ENCODE measurements at regions not wholly inside any gene's neighbourhood (a gene's known extent, or its start where the extent isn't known, plus 50 kb on each side); places are given as distances from the start of the nearest gene placed in this dataset.
"Not testable (repeated sequence)": the region's sequence is repeated elsewhere in the genome, so short reads cannot be mapped to it uniquely, and the experiment has no call there.

- H3K27me3 Mint-ChIP-seq; DNase-seq; H3K4me1 Mint-ChIP-seq; H3K27ac Mint-ChIP-seq; H3K4me3 Mint-ChIP-seq; H3K9me3 Mint-ChIP-seq; POLR2A ChIA-PET; H3K36me3 Mint-ChIP-seq (ENCODE audit: low read depth); CTCF ChIA-PET: not testable (repeated sequence)
Observed at GRCh38 chr10:130975351-130975750, 336.2 kb downstream of the TCERG1L start.

- Mint-ChIP-seq H3K4me1 (no peaks in the 10 kb centered on the region), H3K9me3 (peaks cover 3% of the 10 kb centered on the region), H3K4me3 (no peak overlapping the region), H3K27me3 (no peaks in the 10 kb centered on the region), H3K27ac (no peak overlapping the region), H3K36me3 (ENCODE audit: low read depth) (no peaks in the 10 kb centered on the region)
- DNase-seq: no peak
- POLR2A ChIA-PET: no interaction called here
- CTCF ChIA-PET: no interaction called here
Observed at GRCh38 chr10:130982802-130983201, 328.7 kb downstream of the TCERG1L start.

GRCh38 chr10:130983749-130984148, 327.8 kb downstream of the TCERG1L start:
- CTCF ChIA-PET: no interaction called here
- DNase-seq: no peak
- H3K4me1 Mint-ChIP-seq: no peaks in the 10 kb centered on the region
- no peaks in the 10 kb centered on the region for H3K27me3 Mint-ChIP-seq
- H3K9me3 Mint-ChIP-seq: peaks cover 3% of the 10 kb centered on the region
- H3K36me3 Mint-ChIP-seq (ENCODE audit: low read depth): no peaks in the 10 kb centered on the region
- no peak overlapping the region for H3K27ac Mint-ChIP-seq
- POLR2A ChIA-PET: no interaction called here
- no peak overlapping the region for H3K4me3 Mint-ChIP-seq

- Mint-ChIP-seq H3K27ac (no peak overlapping the region), H3K4me1 (no peaks in the 10 kb centered on the region), H3K9me3 (peaks cover 3% of the 10 kb centered on the region), H3K4me3 (no peak overlapping the region), H3K36me3 (ENCODE audit: low read depth) (no peaks in the 10 kb centered on the region), H3K27me3 (no peaks in the 10 kb centered on the region)
- ChIA-PET CTCF (no interaction called here), POLR2A (no interaction called here)
- DNase-seq: no peak
Observed at GRCh38 chr10:130984686-130985085, 326.8 kb downstream of the TCERG1L start.

- POLR2A ChIA-PET: no interaction called here
- no peaks in the 10 kb centered on the region for H3K36me3 Mint-ChIP-seq (ENCODE audit: low read depth)
Observed at GRCh38 chr10:130985158-130985753, 326.3 kb downstream of the TCERG1L start.

GRCh38 chr10:130986846-130987245, 324.7 kb downstream of the TCERG1L start:
- Mint-ChIP-seq H3K36me3 (ENCODE audit: low read depth) (no peaks in the 10 kb centered on the region), H3K4me1 (no peaks in the 10 kb centered on the region), H3K27me3 (no peaks in the 10 kb centered on the region), H3K4me3 (no peak overlapping the region), H3K27ac (no peak overlapping the region), H3K9me3 (peaks cover 3% of the 10 kb centered on the region)
- peak; percentile 3 for DNase-seq
- ChIA-PET CTCF (no interaction called here), POLR2A (no interaction called here)

More at GRCh38 chr10:130985158-130985753, 326.3 kb downstream of the TCERG1L start:
- DNase-seq: no peak
- no peak overlapping the region for H3K4me3 Mint-ChIP-seq
- no peaks in the 10 kb centered on the region for H3K4me1 Mint-ChIP-seq
- peaks cover 3% of the 10 kb centered on the region for H3K9me3 Mint-ChIP-seq
- no peak overlapping the region for H3K27ac Mint-ChIP-seq
- CTCF ChIA-PET: no interaction called here
- H3K27me3 Mint-ChIP-seq: no peaks in the 10 kb centered on the region

GRCh38 chr10:130987401-130987800, 324.1 kb downstream of the TCERG1L start:
- H3K9me3 Mint-ChIP-seq: peaks cover 3% of the 10 kb centered on the region
- no peaks in the 10 kb centered on the region for H3K27me3 Mint-ChIP-seq
- CTCF ChIA-PET: no interaction called here
- no peak for DNase-seq
- H3K27ac Mint-ChIP-seq: no peak overlapping the region
- POLR2A ChIA-PET: no interaction called here
- H3K4me1 Mint-ChIP-seq: no peaks in the 10 kb centered on the region
- H3K36me3 Mint-ChIP-seq (ENCODE audit: low read depth): no peaks in the 10 kb centered on the region
- no peak overlapping the region for H3K4me3 Mint-ChIP-seq

DNA sequence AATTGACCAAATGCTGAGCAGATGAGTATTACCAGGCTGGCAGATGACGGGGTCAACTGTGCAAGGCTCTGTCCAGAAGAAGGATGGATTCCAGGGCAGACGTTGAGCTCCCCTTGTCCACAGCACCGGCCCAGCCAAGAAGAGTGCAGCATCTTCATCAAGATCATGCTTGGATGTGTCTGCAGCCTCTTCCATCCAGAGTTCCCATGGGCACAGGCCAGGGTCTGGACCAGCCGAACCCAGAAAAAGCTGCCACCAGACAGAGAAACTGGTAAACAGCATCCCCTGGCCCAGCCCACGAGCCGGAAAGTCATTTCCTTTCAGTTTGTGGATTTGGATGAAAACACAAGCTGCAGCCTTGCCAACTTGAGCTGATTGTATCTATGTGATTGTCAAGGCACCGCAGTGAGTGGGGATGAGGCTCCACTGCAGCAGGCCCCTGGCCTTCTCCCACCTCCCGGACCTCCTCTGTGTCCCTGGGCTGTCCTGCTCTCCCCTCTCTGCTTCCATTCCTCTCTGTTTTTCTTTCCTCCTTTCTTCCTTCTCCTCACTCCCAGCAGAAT, 321.8 kb downstream of the TCERG1L start:
- H3K9me3 Mint-ChIP-seq: no peaks in the 10 kb centered on the region
- ChIA-PET POLR2A (no interaction called here), CTCF (no interaction called here)
- no peak overlapping the region for H3K27ac Mint-ChIP-seq
- H3K4me1 Mint-ChIP-seq: no peaks in the 10 kb centered on the region
- H3K27me3 Mint-ChIP-seq: no peaks in the 10 kb centered on the region
- DNase-seq: peak; percentile 4
- H3K36me3 Mint-ChIP-seq (ENCODE audit: low read depth): no peaks in the 10 kb centered on the region
- no peak overlapping the region for H3K4me3 Mint-ChIP-seq

DNA sequence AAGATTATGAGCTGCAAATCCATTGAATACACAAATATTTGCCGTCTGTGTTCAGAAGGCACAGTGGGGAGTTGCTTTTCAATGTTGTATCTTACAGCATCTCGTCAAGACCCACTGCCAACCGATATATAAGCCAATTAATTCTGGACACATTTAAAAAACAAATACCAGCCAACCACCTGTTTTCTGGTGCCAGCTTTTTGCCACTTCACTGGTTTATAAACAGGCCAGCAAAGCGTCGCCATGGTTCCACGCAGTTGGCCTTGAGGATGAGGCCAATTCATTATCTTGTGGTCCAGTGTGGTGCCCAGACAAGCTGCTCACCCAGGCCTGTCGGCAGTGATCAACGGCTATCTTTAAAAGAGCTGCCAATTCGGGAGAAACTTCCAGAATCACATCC, 321.0 kb downstream of the TCERG1L start:
- H3K9me3 Mint-ChIP-seq: no peaks in the 10 kb centered on the region
- DNase-seq: peak; percentile 2
- POLR2A ChIA-PET: no interaction called here
- H3K36me3 Mint-ChIP-seq (ENCODE audit: low read depth): no peaks in the 10 kb centered on the region
- CTCF ChIA-PET: no interaction called here
- no peaks in the 10 kb centered on the region for H3K4me1 Mint-ChIP-seq
- no peak overlapping the region for H3K4me3 Mint-ChIP-seq
- H3K27me3 Mint-ChIP-seq: no peaks in the 10 kb centered on the region
- H3K27ac Mint-ChIP-seq: no peak overlapping the region

- Mint-ChIP-seq H3K36me3 (ENCODE audit: low read depth) (no peaks in the 10 kb centered on the region), H3K27ac (no peak overlapping the region), H3K4me3 (no peak overlapping the region), H3K9me3 (no peaks in the 10 kb centered on the region), H3K27me3 (no peaks in the 10 kb centered on the region), H3K4me1 (no peaks in the 10 kb centered on the region)
- ChIA-PET CTCF (no interaction called here), POLR2A (no interaction called here)
- DNase-seq: peak; percentile 0
Observed at GRCh38 chr10:130992802-130993523, 318.6 kb downstream of the TCERG1L start.

- Mint-ChIP-seq H3K9me3 (no peaks in the 10 kb centered on the region), H3K4me1 (no peaks in the 10 kb centered on the region), H3K4me3 (no peak overlapping the region), H3K27me3 (no peaks in the 10 kb centered on the region), H3K36me3 (ENCODE audit: low read depth) (no peaks in the 10 kb centered on the region), H3K27ac (no peak overlapping the region)
- peak; percentile 3 for DNase-seq
- POLR2A ChIA-PET: no interaction called here
- CTCF ChIA-PET: no interaction called here
Observed at GRCh38 chr10:130993612-130994011, 317.9 kb downstream of the TCERG1L start.

GRCh38 chr10:130994191-130994590, 317.3 kb downstream of the TCERG1L start:
- DNase-seq: peak; percentile 2
- CTCF ChIA-PET: no interaction called here
- POLR2A ChIA-PET: no interaction called here

DNA sequence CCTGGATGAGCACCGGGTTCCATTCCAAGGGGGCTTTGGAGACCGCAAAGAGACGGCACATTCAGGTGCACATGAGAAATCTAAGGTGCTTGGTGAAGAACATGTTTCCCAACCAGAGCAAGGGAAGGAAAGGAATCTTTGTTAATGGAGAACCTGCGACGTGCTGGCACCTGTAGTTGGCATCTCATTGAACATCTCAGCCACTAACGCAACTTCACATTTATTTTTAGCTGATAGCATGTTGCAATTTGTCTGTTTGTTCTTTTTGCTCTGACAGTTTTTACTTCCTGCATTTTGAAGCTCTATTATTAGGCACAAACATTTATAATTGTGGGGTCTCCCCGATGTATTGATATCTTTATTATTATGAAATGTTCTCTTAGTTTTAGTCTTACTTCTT, 316.7 kb downstream of the TCERG1L start:
- Mint-ChIP-seq H3K4me3 (no peak overlapping the region), H3K9me3 (no peaks in the 10 kb centered on the region), H3K36me3 (ENCODE audit: low read depth) (no peaks in the 10 kb centered on the region), H3K4me1 (no peaks in the 10 kb centered on the region), H3K27ac (no peak overlapping the region), H3K27me3 (no peaks in the 10 kb centered on the region)
- CTCF ChIA-PET: no interaction called here
- peak; percentile 1 for DNase-seq
- POLR2A ChIA-PET: no interaction called here

More at GRCh38 chr10:130994191-130994590, 317.3 kb downstream of the TCERG1L start:
- Mint-ChIP-seq H3K4me3 (no peak overlapping the region), H3K27ac (no peak overlapping the region), H3K4me1 (no peaks in the 10 kb centered on the region), H3K27me3 (no peaks in the 10 kb centered on the region), H3K9me3 (no peaks in the 10 kb centered on the region), H3K36me3 (ENCODE audit: low read depth) (no peaks in the 10 kb centered on the region)
